ENCODE measurements at regions not wholly inside any gene's neighbourhood (a gene's known extent, or its start where the extent isn't known, plus 50 kb on each side); places are given as distances from the start of the nearest gene placed in this dataset.

- no peaks in the 10 kb centered on the region for H3K36me3 ChIP-seq (ENCODE audit: control insufficient read depth, insufficient read depth, low read length)
- TF ChIP-seq, protein P1, sequence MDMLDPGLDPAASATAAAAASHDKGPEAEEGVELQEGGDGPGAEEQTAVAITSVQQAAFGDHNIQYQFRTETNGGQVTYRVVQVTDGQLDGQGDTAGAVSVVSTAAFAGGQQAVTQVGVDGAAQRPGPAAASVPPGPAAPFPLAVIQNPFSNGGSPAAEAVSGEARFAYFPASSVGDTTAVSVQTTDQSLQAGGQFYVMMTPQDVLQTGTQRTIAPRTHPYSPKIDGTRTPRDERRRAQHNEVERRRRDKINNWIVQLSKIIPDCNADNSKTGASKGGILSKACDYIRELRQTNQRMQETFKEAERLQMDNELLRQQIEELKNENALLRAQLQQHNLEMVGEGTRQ (IDR thresholded peaks at IDR 0.05; ENCODE audit: low read depth, low read length): no peak
- TF ChIP-seq NFE2L2 (IDR thresholded peaks at IDR 0.05; ENCODE audit: low read depth, low read length): no peak
- no peak for TF ChIP-seq CEBPB (IDR thresholded peaks at IDR 0.05; ENCODE audit: low read depth, low read length)
- TF ChIP-seq BHLHE40 (IDR thresholded peaks at IDR 0.05; ENCODE audit: low read depth, low read length): no peak
- no peak for TF ChIP-seq CHD1 (IDR thresholded peaks at IDR 0.05; ENCODE audit: low read depth, low read length)
- TF ChIP-seq MAFK (IDR thresholded peaks at IDR 0.05; ENCODE audit: low read depth, low read length): no peak
- no peak for TF ChIP-seq POLR2A (IDR thresholded peaks at IDR 0.05; ENCODE audit: low read depth, low read length)
- no peak for TF ChIP-seq SMC3 (IDR thresholded peaks at IDR 0.05; ENCODE audit: low read depth, low read length)
- TF ChIP-seq RFX5 (IDR thresholded peaks at IDR 0.05; ENCODE audit: low read depth, low read length): no peak
- no peaks in the 10 kb centered on the region for H3K27me3 ChIP-seq (ENCODE audit: control insufficient read depth, insufficient read depth, low read length)
- WGBS, 2 experiments (ENCODE audit: extremely low coverage in 2 of 2, insufficient read length in 1 of 2): no CpG with 5 or more reads among the region's 9 CpGs
- H4K8ac ChIP-seq (ENCODE audit: low read depth in 2 of 2, low read length in 2 of 2): no peak overlapping the region
- H3K4ac ChIP-seq (ENCODE audit: low read depth, low read length): no peak overlapping the region
- H3K79me1 ChIP-seq (ENCODE audit: low read depth in 1 of 2, low read length in 2 of 2): no peaks in the 10 kb centered on the region
- DNase-seq: no peak
- no peak overlapping the region for H3K18ac ChIP-seq (ENCODE audit: low read depth, low read length)
- H3K14ac ChIP-seq (replicated peaks; ENCODE audit: low read depth, low read length): no peak overlapping the region
- H3K9ac ChIP-seq (ENCODE audit: low read depth, low read length): no peak overlapping the region
- H2BK15ac ChIP-seq (ENCODE audit: low read depth, low read length): no peak overlapping the region
- intact Hi-C loops (cut with micrococcal nuclease) (no loop called here), in situ Hi-C loops (cut with MboI; ENCODE audit: low sequenced_read_pairs) (no loop called here), dilution Hi-C loops (cut with HindIII; ENCODE audit: low sequenced_read_pairs, unreplicated experiment) (no loop called here)
- H4K5ac ChIP-seq (ENCODE audit: low read depth, low read length): no peak overlapping the region
- no peak overlapping the region for H2AK9ac ChIP-seq (replicated peaks; ENCODE audit: low read depth, low read length, poor library complexity)
- no peak overlapping the region for H4K91ac ChIP-seq (ENCODE audit: insufficient read depth, low read depth, low read length)
- no peak overlapping the region for H3K4me2 ChIP-seq (ENCODE audit: low read depth, low read length)
- no peak overlapping the region for H2BK20ac ChIP-seq (ENCODE audit: low read depth, low read length)
- peaks cover 36% of the 10 kb centered on the region for H3K9me3 ChIP-seq (ENCODE audit: control insufficient read depth, insufficient read depth, low read length)
- ATAC-seq (ENCODE audit: low read depth): no peak
- no peak overlapping the region for H3K27ac ChIP-seq (ENCODE audit: insufficient read depth, low read length)
- no peak overlapping the region for H2BK120ac ChIP-seq (ENCODE audit: low read depth, low read length)
- no peaks in the 10 kb centered on the region for H3K9me1 ChIP-seq (ENCODE audit: insufficient read depth, low read length)
- H3K23ac ChIP-seq (ENCODE audit: low read depth, low read length): no peak overlapping the region
- no peaks in the 10 kb centered on the region for H3K4me1 ChIP-seq (ENCODE audit: control insufficient read depth, insufficient read depth, low read length)
- POLR2A ChIA-PET (ENCODE audit: unreplicated experiment): no interaction called here
- H2AFZ ChIP-seq (replicated peaks; ENCODE audit: low read length, poor library complexity): no peak overlapping the region
- no peak overlapping the region for H3K4me3 ChIP-seq (ENCODE audit: insufficient read depth, low read depth, low read length)
- BruUV-seq (replicated peaks): no TSS peak
- no peak overlapping the region for H2BK5ac ChIP-seq (ENCODE audit: low read depth, low read length, poor library complexity, severe bottlenecking)
- H4K20me1 ChIP-seq (ENCODE audit: insufficient read depth, low read length): no peaks in the 10 kb centered on the region
- no peak overlapping the region for H3K56ac ChIP-seq (ENCODE audit: extremely low read depth, insufficient read depth, low read length)
- H2AK5ac ChIP-seq (ENCODE audit: low read depth, low read length): no peak overlapping the region
- CTCF ChIA-PET: no interaction called here
Observed at GRCh38 chr22:47534804-47535410, 772.5 kb downstream of the TBC1D22A start.

Measured in IMR-90 (cell line).